ENCODE measurements at regions not wholly inside any gene's neighbourhood (a gene's known extent, or its start where the extent isn't known, plus 50 kb on each side); places are given as distances from the start of the nearest gene placed in this dataset.
"Not testable (repeated sequence)": the region's sequence is repeated elsewhere in the genome, so short reads cannot be mapped to it uniquely, and the experiment has no call there.

GRCh38 chr14:30356438-30357202 is 202.3 kb upstream of the G2E3 start:
- no peak for DNase-seq (ENCODE audit: low read depth in 2 of 2, low spot score in 1 of 2)

GRCh38 chr14:30357791-30358190 is 201.2 kb upstream of the G2E3 start:
- no peak for DNase-seq (ENCODE audit: low read depth in 2 of 2, low spot score in 1 of 2)

- DNase-seq (ENCODE audit: low read depth in 2 of 2, low spot score in 1 of 2) = no peak
These were observed 196.4 kb upstream of the G2E3 start for GRCh38 chr14:30362369-30363218.

GRCh38 chr14:30363219-30363880 is 195.6 kb upstream of the G2E3 start:
- not testable (repeated sequence) for DNase-seq (ENCODE audit: low read depth in 2 of 2, low spot score in 1 of 2)

GRCh38 chr14:30369502-30370180 is 189.3 kb upstream of the G2E3 start:
- no peak for DNase-seq (ENCODE audit: low read depth in 2 of 2, low spot score in 1 of 2)

GRCh38 chr14:30373053-30373452 is 185.9 kb upstream of the G2E3 start:
- DNase-seq (ENCODE audit: low read depth in 2 of 2, low spot score in 1 of 2) = no peak

- DNase-seq (ENCODE audit: low read depth in 2 of 2, low spot score in 1 of 2) = no peak
These were observed 185.4 kb upstream of the G2E3 start for GRCh38 chr14:30373526-30373925.

- peak in 1 of 2 donors; percentile 14 for DNase-seq (ENCODE audit: low read depth in 2 of 2, low spot score in 1 of 2)
These were observed 183.6 kb upstream of the G2E3 start for GRCh38 chr14:30375296-30375892.

GRCh38 chr14:30381861-30382480 is 177.0 kb upstream of the G2E3 start:
- DNase-seq (ENCODE audit: low read depth in 2 of 2, low spot score in 1 of 2) = no peak

GRCh38 chr14:30385925-30386324 is 173.0 kb upstream of the G2E3 start:
- DNase-seq (ENCODE audit: low read depth in 2 of 2, low spot score in 1 of 2) = no peak

- no peak for DNase-seq (ENCODE audit: low read depth in 2 of 2, low spot score in 1 of 2)
These were observed 171.1 kb upstream of the G2E3 start for GRCh38 chr14:30387871-30388270.

GRCh38 chr14:30389134-30389876 is 169.7 kb upstream of the G2E3 start:
- no peak for DNase-seq (ENCODE audit: low read depth in 2 of 2, low spot score in 1 of 2)

- no peak for DNase-seq (ENCODE audit: low read depth in 2 of 2, low spot score in 1 of 2)
These were observed 169.0 kb upstream of the G2E3 start for GRCh38 chr14:30389877-30390385.

GRCh38 chr14:30395065-30395464 is 163.9 kb upstream of the G2E3 start:
- DNase-seq (ENCODE audit: low read depth in 2 of 2, low spot score in 1 of 2) = no peak

- no peak for DNase-seq (ENCODE audit: low read depth in 2 of 2, low spot score in 1 of 2)
These were observed 156.1 kb upstream of the G2E3 start for GRCh38 chr14:30402846-30403245.

- no peak for DNase-seq (ENCODE audit: low read depth in 2 of 2, low spot score in 1 of 2)
These were observed 155.2 kb upstream of the G2E3 start for GRCh38 chr14:30403791-30404190.

GRCh38 chr14:30409508-30410015 is 149.4 kb upstream of the G2E3 start:
- not testable (repeated sequence) for DNase-seq (ENCODE audit: low read depth in 2 of 2, low spot score in 1 of 2)

GRCh38 chr14:30410986-30411385 is 148.0 kb upstream of the G2E3 start:
- no peak for DNase-seq (ENCODE audit: low read depth in 2 of 2, low spot score in 1 of 2)

- DNase-seq (ENCODE audit: low read depth in 2 of 2, low spot score in 1 of 2) = not testable (repeated sequence)
These were observed 145.8 kb upstream of the G2E3 start for GRCh38 chr14:30413184-30413583.

Data from stimulated activated CD8-positive, alpha-beta memory T cell treated with anti-CD3 and anti-CD28 coated beads, Interleukin-4, amount 100 ng/mL, for 4 hours (primary cell).